Astrocyte (in vitro differentiated cells and primary cell): ENCODE measurements at regions not wholly inside any gene's neighbourhood (a gene's known extent, or its start where the extent isn't known, plus 50 kb on each side); places are given as distances from the start of the nearest gene placed in this dataset.

Experiments used
- EZH2 ChIP-seq: IDR thresholded peaks from 2 replicates; pipeline ENCODE4 v1.6.1; 2012; ENCODE audit warnings: mild to moderate bottlenecking, low read length, inconsistent platforms; ENCODE audit not compliant: insufficient read depth
- TF ChIP-seq, protein P1 (sequence below): IDR thresholded peaks from 2 replicates; pipeline ENCODE4 v1.5.1; 2011; ENCODE audit warnings: low read depth, mild to moderate bottlenecking, inconsistent platforms, low read length, moderate library complexity; ENCODE audit not compliant: insufficient read depth

DNA sequence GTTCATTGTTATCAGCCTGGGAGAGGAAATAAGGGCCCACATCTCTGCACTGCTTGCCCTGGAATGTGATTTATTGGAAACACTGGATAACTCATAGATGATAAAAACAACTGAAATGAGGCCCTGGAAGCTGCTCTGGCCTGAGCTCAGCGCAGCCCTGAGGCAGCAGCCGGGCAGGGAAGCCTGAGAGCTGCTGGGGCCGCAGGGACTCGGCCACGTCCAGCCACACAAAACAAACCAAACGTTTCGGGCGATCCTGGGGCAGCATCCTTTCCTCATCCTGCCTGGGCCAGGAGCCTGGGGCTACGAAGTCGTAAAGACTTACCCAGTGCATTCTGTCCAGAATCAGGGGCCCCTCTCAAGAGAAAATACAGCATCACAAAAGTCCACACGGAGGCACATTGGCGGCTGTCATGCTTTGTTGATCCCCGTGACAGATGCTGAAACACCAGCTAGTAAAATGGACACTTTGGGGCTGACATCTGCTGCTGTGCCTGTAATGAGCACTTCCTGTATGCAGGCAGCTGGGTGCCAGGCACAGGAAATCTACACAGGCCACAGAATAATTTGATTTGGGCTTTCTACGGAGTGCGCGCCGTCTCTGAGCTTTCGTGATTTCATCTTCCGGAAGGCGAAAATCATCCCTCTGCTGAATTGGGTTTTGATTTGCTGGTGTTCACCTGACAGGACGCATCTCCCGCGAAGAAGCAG lies 250.6 kb downstream of the EIPR1 start:
- TF ChIP-seq, protein P1, sequence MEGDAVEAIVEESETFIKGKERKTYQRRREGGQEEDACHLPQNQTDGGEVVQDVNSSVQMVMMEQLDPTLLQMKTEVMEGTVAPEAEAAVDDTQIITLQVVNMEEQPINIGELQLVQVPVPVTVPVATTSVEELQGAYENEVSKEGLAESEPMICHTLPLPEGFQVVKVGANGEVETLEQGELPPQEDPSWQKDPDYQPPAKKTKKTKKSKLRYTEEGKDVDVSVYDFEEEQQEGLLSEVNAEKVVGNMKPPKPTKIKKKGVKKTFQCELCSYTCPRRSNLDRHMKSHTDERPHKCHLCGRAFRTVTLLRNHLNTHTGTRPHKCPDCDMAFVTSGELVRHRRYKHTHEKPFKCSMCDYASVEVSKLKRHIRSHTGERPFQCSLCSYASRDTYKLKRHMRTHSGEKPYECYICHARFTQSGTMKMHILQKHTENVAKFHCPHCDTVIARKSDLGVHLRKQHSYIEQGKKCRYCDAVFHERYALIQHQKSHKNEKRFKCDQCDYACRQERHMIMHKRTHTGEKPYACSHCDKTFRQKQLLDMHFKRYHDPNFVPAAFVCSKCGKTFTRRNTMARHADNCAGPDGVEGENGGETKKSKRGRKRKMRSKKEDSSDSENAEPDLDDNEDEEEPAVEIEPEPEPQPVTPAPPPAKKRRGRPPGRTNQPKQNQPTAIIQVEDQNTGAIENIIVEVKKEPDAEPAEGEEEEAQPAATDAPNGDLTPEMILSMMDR = no peak
- no peak for TF ChIP-seq EZH2
